Bone marrow (tissue), 2 donors: ENCODE measurements at regions not wholly inside any gene's neighbourhood (a gene's known extent, or its start where the extent isn't known, plus 50 kb on each side); places are given as distances from the start of the nearest gene placed in this dataset.
A peak's percentile ranks its signal among the peaks of the same experiment; 100 is the strongest.

Experiments used
- DNase-seq, 2 donors: peaks; one replicate each; lab custom pipeline; 2025; lab: John Stamatoyannopoulos, UW

GRCh38 chr7:28231176-28231575 is 50.6 kb upstream of the JAZF1 start:
- DNase-seq, result no peak

- no peak for DNase-seq
Observed at GRCh38 chr7:28236560-28236959, 56.0 kb upstream of the JAZF1 start.

GRCh38 chr7:28237363-28237762 is 56.8 kb upstream of the JAZF1 start:
- DNase-seq, result no peak

- DNase-seq, result peak in 1 of 2 donors; percentile 19
Observed at GRCh38 chr7:28239823-28240204, 59.2 kb upstream of the JAZF1 start.

GRCh38 chr7:28240481-28240880 is 59.9 kb upstream of the JAZF1 start:
- DNase-seq, result no peak

GRCh38 chr7:28243861-28244260 is 63.3 kb upstream of the JAZF1 start:
- no peak for DNase-seq

GRCh38 chr7:28245123-28245878 is 64.7 kb upstream of the JAZF1 start:
- DNase-seq, result no peak

- DNase-seq, result no peak
Observed at GRCh38 chr7:28246921-28247461, 66.4 kb upstream of the JAZF1 start.

- DNase-seq, result no peak
Observed at GRCh38 chr7:28258240-28258639, 77.6 kb upstream of the JAZF1 start.

GRCh38 chr7:28260969-28261368 is 80.4 kb upstream of the JAZF1 start:
- no peak for DNase-seq

GRCh38 chr7:28263622-28264271 is 83.2 kb upstream of the JAZF1 start:
- DNase-seq, result no peak

GRCh38 chr7:28266402-28266801 is 85.8 kb upstream of the JAZF1 start:
- no peak for DNase-seq

- no peak for DNase-seq
Observed at GRCh38 chr7:28267012-28267411, 86.4 kb upstream of the JAZF1 start.

GRCh38 chr7:28269700-28270361 is 89.2 kb upstream of the JAZF1 start:
- no peak for DNase-seq

GRCh38 chr7:28270536-28270935 is 89.9 kb upstream of the JAZF1 start:
- DNase-seq, result no peak

- no peak for DNase-seq
Observed at GRCh38 chr7:28272461-28272877, 91.9 kb upstream of the JAZF1 start.

- DNase-seq, result no peak
Observed at GRCh38 chr7:28276298-28276697, 95.7 kb upstream of the JAZF1 start.

- DNase-seq, result no peak
Observed at GRCh38 chr7:28277364-28277763, 96.8 kb upstream of the JAZF1 start.

GRCh38 chr7:28277958-28278357 is 97.4 kb upstream of the JAZF1 start:
- DNase-seq, result no peak

- no peak for DNase-seq
Observed at GRCh38 chr7:28280516-28280915, 99.9 kb upstream of the JAZF1 start.

- DNase-seq, result no peak
Observed at GRCh38 chr7:28290496-28290895, 109.9 kb upstream of the JAZF1 start.

GRCh38 chr7:28291559-28291958 is 111.0 kb upstream of the JAZF1 start:
- no peak for DNase-seq
